Tibial nerve (tissue), 4 donors: ENCODE measurements at regions not wholly inside any gene's neighbourhood (a gene's known extent, or its start where the extent isn't known, plus 50 kb on each side); places are given as distances from the start of the nearest gene placed in this dataset.

Experiments
- DNase-seq, 2 donors: peaks; one replicate each; pipeline ENCODE4 v3.0.0-alpha.2; 2019; ENCODE audit warnings: low spot score in 2 of 2
- H3K27ac ChIP-seq, 4 donors: fragments of 200-600 bp; sonication (generic) in 3 of 4; one replicate each; pipeline ENCODE4 v1.5.1; 2017 to 2019; ENCODE audit warnings: mild to moderate bottlenecking in 1 of 4
- H3K27me3 ChIP-seq, 2 donors: fragments of 200-600 bp; sonication (generic) in 1 of 2; one replicate each; pipeline versions ENCODE4 v1.5.1 to v1.6.0; 2017 to 2019
- H3K36me3 ChIP-seq, 3 donors: fragments of 200-600 bp; sonication (generic); one replicate each; pipeline ENCODE4 v1.5.1; 2018 to 2019
- H3K4me1 ChIP-seq, 4 donors: fragments of 200-600 bp; sonication (generic) in 3 of 4; one replicate each; pipeline ENCODE4 v1.5.1; 2017 to 2019
- H3K4me3 ChIP-seq, 4 donors: fragments of 200-600 bp; sonication (generic) in 3 of 4; one replicate each; pipeline ENCODE4 v1.5.1; 2017 to 2019; ENCODE audit warnings: mild to moderate bottlenecking in 1 of 4, moderate library complexity in 1 of 4
- H3K9me3 ChIP-seq, 4 donors: fragments of 200-600 bp; sonication (generic) in 3 of 4; one replicate each; pipeline ENCODE4 v1.5.1; 2017 to 2019
- CTCF ChIP-seq, 5 experiments: fragments of 200-600 bp in 3 of 5; fragments of 450-650 bp in 2 of 5; sonication (generic) in 3 of 5; IDR thresholded peaks; one replicate each; pipeline ENCODE4 v1.5.1; 2016 to 2019; ENCODE audit warnings: antibody characterized with exemption in 5 of 5, mild to moderate bottlenecking in 3 of 5, moderate library complexity in 2 of 5
- EP300 ChIP-seq, 2 donors: sonication (generic); formaldehyde crosslinking; IDR thresholded peaks; one replicate each; pipeline ENCODE4 v1.6.1; 2017; ENCODE audit warnings: antibody characterized with exemption in 2 of 2, mild to moderate bottlenecking in 1 of 2
- POLR2A ChIP-seq, 2 donors: fragments of 450-650 bp; IDR thresholded peaks; one replicate each; pipeline ENCODE4 v1.6.1; 2017; ENCODE audit warnings: antibody characterized with exemption in 2 of 2, mild to moderate bottlenecking in 2 of 2, moderate library complexity in 2 of 2
- WGBS, 2 donors: methylation state at CpG; one replicate each; pipeline ENCODE4 v1.1.5; 2018; 5-methylcytosine and 5-hydroxymethylcytosine counted together

GRCh38 chr4:129806986-129807385, 711.0 kb downstream of the C4orf33 start:
- TF ChIP-seq CTCF (IDR thresholded peaks at IDR 0.05), result no peak
- no peak for TF ChIP-seq EP300 (IDR thresholded peaks at IDR 0.05)
- no peak for TF ChIP-seq POLR2A (IDR thresholded peaks at IDR 0.05)
- no peaks in the 10 kb centered on the region for H3K36me3 ChIP-seq

DNA sequence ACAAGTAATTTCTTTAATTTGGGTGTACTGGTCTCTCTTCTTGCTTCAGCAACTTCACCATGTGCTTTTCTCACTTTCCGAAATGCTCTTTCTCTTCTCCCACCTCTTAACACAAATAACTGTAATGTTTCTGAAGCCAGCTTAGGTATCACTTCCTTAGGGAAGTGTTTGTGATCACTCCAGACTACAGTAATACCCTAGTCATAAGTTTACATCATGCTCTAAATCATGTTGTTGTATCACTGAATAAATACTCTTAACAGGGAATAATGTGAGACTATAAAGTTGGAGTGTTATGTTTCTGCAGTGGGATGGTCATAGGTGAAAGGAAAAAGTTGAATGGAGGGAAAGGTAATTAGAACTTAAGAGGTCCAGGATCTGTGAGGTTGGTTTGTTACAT, 712.3 kb downstream of the C4orf33 start:
- no peaks in the 10 kb centered on the region for H3K36me3 ChIP-seq
- no peak overlapping the region for H3K27ac ChIP-seq
- H3K4me1 ChIP-seq, result no peaks in the 10 kb centered on the region
- WGBS, 2 donors, result 89 to 94% methylated on average over 1 of the region's 1 CpG
- no peak overlapping the region for H3K4me3 ChIP-seq
- H3K27me3 ChIP-seq, result no peaks in the 10 kb centered on the region
- no peak for TF ChIP-seq CTCF (IDR thresholded peaks at IDR 0.05)
- TF ChIP-seq POLR2A (IDR thresholded peaks at IDR 0.05), result no peak
- no peaks in the 10 kb centered on the region for H3K9me3 ChIP-seq
- DNase-seq, result no peak

More at GRCh38 chr4:129806986-129807385, 711.0 kb downstream of the C4orf33 start:
- H3K27ac ChIP-seq, result no peak overlapping the region
- no peak for DNase-seq
- no peaks in the 10 kb centered on the region for H3K9me3 ChIP-seq
- H3K27me3 ChIP-seq, result no peaks in the 10 kb centered on the region
- H3K4me3 ChIP-seq, result no peak overlapping the region
- H3K4me1 ChIP-seq, result no peaks in the 10 kb centered on the region

GRCh38 chr4:129821073-129821472, 725.1 kb downstream of the C4orf33 start:
- DNase-seq, result no peak
- H3K4me3 ChIP-seq, result no peak overlapping the region
- 75 to 95% methylated on average over 1 of the region's 1 CpG for WGBS, 2 donors
- no peaks in the 10 kb centered on the region for H3K27me3 ChIP-seq
- TF ChIP-seq POLR2A (IDR thresholded peaks at IDR 0.05), result no peak
- no peak for TF ChIP-seq EP300 (IDR thresholded peaks at IDR 0.05)
- no peak for TF ChIP-seq CTCF (IDR thresholded peaks at IDR 0.05)
- H3K4me1 ChIP-seq, result peaks cover 0 to 4% (median 2%) of the 10 kb centered on the region in 4 donors
- no peak overlapping the region for H3K27ac ChIP-seq
- no peaks in the 10 kb centered on the region for H3K9me3 ChIP-seq
- no peaks in the 10 kb centered on the region for H3K36me3 ChIP-seq

GRCh38 chr4:129821963-129822362, 726.0 kb downstream of the C4orf33 start:
- no peaks in the 10 kb centered on the region for H3K9me3 ChIP-seq
- no peak overlapping the region for H3K4me3 ChIP-seq
- TF ChIP-seq CTCF (IDR thresholded peaks at IDR 0.05), result no peak
- no peak for TF ChIP-seq EP300 (IDR thresholded peaks at IDR 0.05)
- no peak for TF ChIP-seq POLR2A (IDR thresholded peaks at IDR 0.05)
- no peak overlapping the region for H3K27ac ChIP-seq
- H3K4me1 ChIP-seq, result peaks cover 0 to 4% (median 2%) of the 10 kb centered on the region in 4 donors
- H3K36me3 ChIP-seq, result no peaks in the 10 kb centered on the region
- H3K27me3 ChIP-seq, result no peaks in the 10 kb centered on the region
- DNase-seq, result no peak

- H3K36me3 ChIP-seq, result no peaks in the 10 kb centered on the region
- no peak overlapping the region for H3K4me3 ChIP-seq
- H3K27me3 ChIP-seq, result no peaks in the 10 kb centered on the region
- TF ChIP-seq POLR2A (IDR thresholded peaks at IDR 0.05) (no peak), CTCF (IDR thresholded peaks at IDR 0.05) (no peak), EP300 (IDR thresholded peaks at IDR 0.05) (no peak)
- H3K4me1 ChIP-seq, result peaks cover 0 to 4% (median 2%) of the 10 kb centered on the region in 4 donors
- no peaks in the 10 kb centered on the region for H3K9me3 ChIP-seq
- H3K27ac ChIP-seq, result no peak overlapping the region
- peak; percentile 8 to 13 for DNase-seq
- WGBS, 2 donors, result 61 to 67% methylated on average over 2 of the region's 2 CpGs
Measured at GRCh38 chr4:129822701-129823100, 726.7 kb downstream of the C4orf33 start.
